Endothelial cell of umbilical vein (primary cell): ENCODE measurements at regions not wholly inside any gene's neighbourhood (a gene's known extent, or its start where the extent isn't known, plus 50 kb on each side); places are given as distances from the start of the nearest gene placed in this dataset.

Source experiments
- BruUV-seq: library from RNA; stranded (reverse); fragments of 400-500 nt; replicated peaks from 2 replicates; lab custom pipeline; 2021; lab: Mats Ljungman, UMichigan
- CTCF ChIA-PET: fragments of 300-600, 350-600 bp; sonication (Branson Sonifier 250); formaldehyde crosslinking; loops from one replicate; lab custom pipeline; 2021; ENCODE audit warnings: antibody characterized with exemption, inconsistent platforms; lab: Charles Lee
- POLR2A ChIA-PET: fragments of 300-600, 350-600 bp; sonication (Branson Sonifier 250); formaldehyde crosslinking; loops from one replicate; lab custom pipeline; 2021; ENCODE audit warnings: antibody characterized with exemption, inconsistent platforms; lab: Charles Lee
- DNase-seq: peaks from one replicate; pipeline ENCODE4 v3.0.0-alpha.2; 2011; ENCODE audit warnings: low read depth, low spot score
- FAIRE-seq: peaks from 2 replicates; lab custom pipeline; 2011; peaks lifted over from hg19 to GRCh38; lab: Jason Lieb, UNC
- H2AFZ ChIP-seq: 2 replicates; pipeline ENCODE4 v1.6.0; 2012; ENCODE audit warnings: low read depth, low read length, control low read depth, inconsistent platforms
- H3K27ac ChIP-seq: 2 replicates; pipeline ENCODE4 v1.5.1; 2011; ENCODE audit warnings: low read depth, mild to moderate bottlenecking, control low read depth, low read length, moderate library complexity; ENCODE audit not compliant: insufficient read depth
- H3K27me3 ChIP-seq, 2 experiments: 2 replicates each; pipeline versions ENCODE4 v1.6.0 to v1.6.1; 2011; ENCODE audit warnings: low read length in 2 of 2, mixed read lengths in 1 of 2; ENCODE audit not compliant: control insufficient read depth in 2 of 2, insufficient read depth in 2 of 2
- H3K36me3 ChIP-seq, 2 experiments: 2 replicates in 1 of 2; 3 replicates in 1 of 2; pipeline ENCODE4 v1.5.1; 2011; ENCODE audit warnings: low read length in 2 of 2, mild to moderate bottlenecking in 1 of 2, moderate library complexity in 1 of 2; ENCODE audit not compliant: control insufficient read depth in 2 of 2, insufficient read depth in 2 of 2; ENCODE audit errors: extremely low read depth in 1 of 2
- H3K4me1 ChIP-seq: 3 replicates; pipeline ENCODE4 v1.5.1; 2011; ENCODE audit warnings: mild to moderate bottlenecking, low read length; ENCODE audit not compliant: control insufficient read depth, insufficient read depth; ENCODE audit errors: extremely low read depth
- H3K4me2 ChIP-seq: 2 replicates; pipeline ENCODE4 v1.6.1; 2011; ENCODE audit warnings: low read length, control low read depth, mixed read lengths; ENCODE audit not compliant: insufficient read depth
- H3K4me3 ChIP-seq, 3 experiments: fragments of 200-600 bp in 1 of 3; sonication (generic), shearing (Covaris generic) in 1 of 3; replicated peaks in 1 of 3; 2 replicates each; pipeline ENCODE4 v1.5.1; 2011 to 2016; ENCODE audit warnings: control low read depth in 3 of 3, low read length in 3 of 3, mild to moderate bottlenecking in 2 of 3, inconsistent platforms in 1 of 3, low read depth in 1 of 3, moderate library complexity in 1 of 3; ENCODE audit not compliant: insufficient read depth in 1 of 3
- H3K79me2 ChIP-seq: 2 replicates; pipeline ENCODE4 v1.6.0; 2012; ENCODE audit warnings: low read length, inconsistent platforms; ENCODE audit not compliant: control insufficient read depth, insufficient read depth
- H3K9ac ChIP-seq: replicated peaks from 2 replicates; pipeline ENCODE3; 2011; ENCODE audit warnings: low read length, control low read depth; ENCODE audit not compliant: insufficient read depth; ENCODE audit errors: extremely low read depth
- H3K9me1 ChIP-seq: replicated peaks from 3 replicates; pipeline ENCODE4 v1.6.0; 2011; ENCODE audit warnings: mild to moderate bottlenecking, low read length; ENCODE audit not compliant: control insufficient read depth, insufficient read depth; ENCODE audit errors: extremely low read depth
- H3K9me3 ChIP-seq: replicated peaks from 2 replicates; pipeline ENCODE4 v1.5.1; 2012; ENCODE audit warnings: low read length, inconsistent platforms; ENCODE audit not compliant: control insufficient read depth, insufficient read depth
- H4K20me1 ChIP-seq: replicated peaks from 2 replicates; pipeline ENCODE3; 2011; ENCODE audit warnings: mild to moderate bottlenecking, low read length; ENCODE audit not compliant: control insufficient read depth, insufficient read depth; ENCODE audit errors: extremely low read depth
- EZH2 ChIP-seq: IDR thresholded peaks from 2 replicates; pipeline ENCODE4 v1.6.1; 2012; ENCODE audit warnings: borderline replicate concordance, low read depth, mild to moderate bottlenecking, moderate library complexity, low read length, inconsistent platforms; ENCODE audit not compliant: severe bottlenecking
- FOS ChIP-seq: IDR thresholded peaks from 2 replicates; pipeline ENCODE4 v1.6.1; 2011; ENCODE audit warnings: mild to moderate bottlenecking, low read length, moderate library complexity, borderline replicate concordance; ENCODE audit not compliant: insufficient read depth
- GATA2 ChIP-seq: IDR thresholded peaks from 2 replicates; pipeline ENCODE4 v1.7.0; 2011; ENCODE audit warnings: low read depth, mild to moderate bottlenecking, moderate library complexity, mixed read lengths, low read length; ENCODE audit not compliant: insufficient read length, insufficient read depth
- JUN ChIP-seq: IDR thresholded peaks from 2 replicates; pipeline ENCODE4 v1.6.1; 2011; ENCODE audit warnings: borderline replicate concordance, low read depth; ENCODE audit not compliant: insufficient read length, insufficient read depth
- MYC ChIP-seq: IDR thresholded peaks from one replicate; pipeline ENCODE4 v1.6.1; 2011; ENCODE audit warnings: mild to moderate bottlenecking, low read depth, low read length
- POLR2A ChIP-seq: IDR thresholded peaks from 2 replicates; pipeline ENCODE4 v1.6.1; 2012; ENCODE audit warnings: low read depth, mild to moderate bottlenecking, control low read depth, low read length
- POLR2AphosphoS5 ChIP-seq: IDR thresholded peaks from 2 replicates; pipeline ENCODE4 v1.6.1; 2012; ENCODE audit warnings: low read depth, mild to moderate bottlenecking, control low read depth, low read length, moderate library complexity; ENCODE audit not compliant: insufficient read depth
- dilution Hi-C: fragments of 300-500 bp; cut with MboI; formaldehyde crosslinking; loops from one replicate; pipeline ENCODE4 v1.15.0; 2019; ENCODE audit warnings: low sequenced_read_pairs; ENCODE audit not compliant: extremely low pct_ligation_motif_present
- intact Hi-C: fragments of 100-400 bp; cut with micrococcal nuclease; formaldehyde crosslinking; loops from one replicate; pipeline ENCODE4 v1.10.0; 2022
- TF ChIP-seq, protein P1 (sequence below), 2 donors: IDR thresholded peaks; 1 replicate in 1 of 2; 2 replicates in 1 of 2; pipeline ENCODE4 v1.5.1; 2011; ENCODE audit warnings: low read length in 2 of 2, mild to moderate bottlenecking in 2 of 2, moderate library complexity in 2 of 2, control low read depth in 1 of 2, inconsistent platforms in 1 of 2, low read depth in 1 of 2; ENCODE audit not compliant: insufficient read depth in 1 of 2; ENCODE audit errors: extremely low read depth in 1 of 2
- TF ChIP-seq, protein P2 (sequence below): IDR thresholded peaks from 2 replicates; pipeline ENCODE4 v1.6.1; 2011; ENCODE audit not compliant: insufficient read depth, insufficient read length

DNA sequence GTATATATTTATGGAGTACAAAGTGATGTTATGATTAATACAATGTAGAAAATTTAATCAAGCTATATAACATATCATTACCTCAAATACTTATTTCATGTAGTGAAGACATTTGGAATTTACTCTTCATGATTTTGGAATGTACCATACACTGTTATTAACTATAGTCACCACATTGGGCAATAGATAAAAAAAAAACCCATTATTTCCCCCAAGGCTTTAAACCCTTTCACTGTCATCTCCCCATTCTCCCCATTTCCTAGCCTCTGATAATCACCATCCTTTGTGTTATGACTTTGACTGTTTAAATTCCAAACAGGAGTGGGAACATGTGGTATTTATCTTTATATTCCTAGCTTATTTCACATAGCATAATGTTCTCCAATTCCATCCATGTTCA lies 2189.1 kb upstream of the AGA start:
- Histone ChIP-seq H3K9me1 (no peaks in the 10 kb centered on the region), H3K4me3 (no peak overlapping the region), H3K4me2 (no peak overlapping the region), H3K4me1 (no peaks in the 10 kb centered on the region), H3K9ac (no peak overlapping the region), H3K36me3 (no peaks in the 10 kb centered on the region), H3K27ac (no peak overlapping the region), H4K20me1 (no peaks in the 10 kb centered on the region), H2AFZ (no peak overlapping the region), H3K27me3 (no peaks in the 10 kb centered on the region), H3K9me3 (peaks cover 5% of the 10 kb centered on the region), H3K79me2 (no peaks in the 10 kb centered on the region)
- dilution Hi-C loops = no loop called here
- POLR2A ChIA-PET = no interaction called here
- intact Hi-C loops = no loop called here
- no peak for FAIRE-seq
- BruUV-seq = no TSS peak
- DNase-seq = no peak
- CTCF ChIA-PET = no interaction called here
- TF ChIP-seq POLR2AphosphoS5 (no peak), MYC (no peak), FOS (no peak), GATA2 (no peak), JUN (no peak), EZH2 (no peak), POLR2A (no peak)
- TF ChIP-seq, protein P1, sequence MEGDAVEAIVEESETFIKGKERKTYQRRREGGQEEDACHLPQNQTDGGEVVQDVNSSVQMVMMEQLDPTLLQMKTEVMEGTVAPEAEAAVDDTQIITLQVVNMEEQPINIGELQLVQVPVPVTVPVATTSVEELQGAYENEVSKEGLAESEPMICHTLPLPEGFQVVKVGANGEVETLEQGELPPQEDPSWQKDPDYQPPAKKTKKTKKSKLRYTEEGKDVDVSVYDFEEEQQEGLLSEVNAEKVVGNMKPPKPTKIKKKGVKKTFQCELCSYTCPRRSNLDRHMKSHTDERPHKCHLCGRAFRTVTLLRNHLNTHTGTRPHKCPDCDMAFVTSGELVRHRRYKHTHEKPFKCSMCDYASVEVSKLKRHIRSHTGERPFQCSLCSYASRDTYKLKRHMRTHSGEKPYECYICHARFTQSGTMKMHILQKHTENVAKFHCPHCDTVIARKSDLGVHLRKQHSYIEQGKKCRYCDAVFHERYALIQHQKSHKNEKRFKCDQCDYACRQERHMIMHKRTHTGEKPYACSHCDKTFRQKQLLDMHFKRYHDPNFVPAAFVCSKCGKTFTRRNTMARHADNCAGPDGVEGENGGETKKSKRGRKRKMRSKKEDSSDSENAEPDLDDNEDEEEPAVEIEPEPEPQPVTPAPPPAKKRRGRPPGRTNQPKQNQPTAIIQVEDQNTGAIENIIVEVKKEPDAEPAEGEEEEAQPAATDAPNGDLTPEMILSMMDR (IDR thresholded peaks at IDR 0.05; ENCODE audit: extremely low read depth in 1 of 2, insufficient read depth in 1 of 2, low read depth in 1 of 2, low read length in 2 of 2) = no peak
- TF ChIP-seq, protein P2, sequence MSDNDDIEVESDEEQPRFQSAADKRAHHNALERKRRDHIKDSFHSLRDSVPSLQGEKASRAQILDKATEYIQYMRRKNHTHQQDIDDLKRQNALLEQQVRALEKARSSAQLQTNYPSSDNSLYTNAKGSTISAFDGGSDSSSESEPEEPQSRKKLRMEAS = no peak
